ENCODE measurements at regions not wholly inside any gene's neighbourhood (a gene's known extent, or its start where the extent isn't known, plus 50 kb on each side); places are given as distances from the start of the nearest gene placed in this dataset.

- DNase-seq = no peak
Observed at GRCh38 chr18:77601567-77601966, 351.9 kb downstream of the GALR1 start.

- no peak for DNase-seq
Observed at GRCh38 chr18:77607087-77607486, 357.4 kb downstream of the GALR1 start.

- DNase-seq = no peak
Observed at GRCh38 chr18:77608807-77609206, 359.2 kb downstream of the GALR1 start.

GRCh38 chr18:77617694-77618093 is 368.0 kb downstream of the GALR1 start:
- DNase-seq = no peak

DNA sequence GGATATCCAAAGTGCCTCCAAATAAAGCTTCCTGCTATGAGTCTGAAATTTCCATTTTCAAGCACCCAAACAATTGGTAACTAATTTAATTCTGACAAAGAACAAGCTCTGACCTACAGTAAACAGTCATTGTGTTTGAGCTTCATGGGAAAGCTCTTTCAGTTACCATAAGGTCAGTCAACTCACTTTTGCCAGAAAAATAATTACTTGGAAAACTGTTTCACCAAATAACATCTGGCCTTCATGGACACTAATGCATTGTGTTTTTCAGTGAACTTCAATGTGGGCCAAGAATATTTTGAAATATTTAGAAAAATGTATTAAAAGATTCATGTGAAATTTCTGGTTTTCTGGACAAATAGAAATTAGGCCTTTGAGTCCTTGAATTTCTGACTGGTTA is 369.9 kb downstream of the GALR1 start:
- DNase-seq = no peak

GRCh38 chr18:77622009-77622692 is 372.5 kb downstream of the GALR1 start:
- DNase-seq = peak in 1 of 2 donors; percentile 12

DNA sequence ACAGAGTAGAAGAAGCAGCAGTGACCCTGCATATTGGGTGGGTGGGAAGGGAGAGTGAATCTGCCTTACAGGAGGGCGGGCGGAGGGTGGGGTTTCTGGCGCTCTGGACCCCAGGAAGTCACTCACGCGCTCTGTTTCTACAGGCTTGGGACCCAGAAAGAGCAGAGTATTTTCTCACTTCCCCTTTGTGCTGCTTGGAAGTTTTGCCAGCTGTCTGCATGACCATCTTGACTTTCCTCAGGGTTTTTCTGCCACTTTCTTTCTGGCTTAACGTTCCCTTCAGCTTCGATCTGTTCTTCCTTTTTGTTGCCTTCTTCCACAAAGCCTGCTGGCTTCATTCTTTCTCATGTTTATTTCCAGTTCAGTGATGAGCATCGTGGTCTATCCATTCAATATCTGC is 383.1 kb downstream of the GALR1 start:
- no peak for DNase-seq

- no peak for DNase-seq
Observed at GRCh38 chr18:77634494-77634893, 384.8 kb downstream of the GALR1 start.

- no peak for DNase-seq
Observed at GRCh38 chr18:77635451-77635850, 385.8 kb downstream of the GALR1 start.

DNA sequence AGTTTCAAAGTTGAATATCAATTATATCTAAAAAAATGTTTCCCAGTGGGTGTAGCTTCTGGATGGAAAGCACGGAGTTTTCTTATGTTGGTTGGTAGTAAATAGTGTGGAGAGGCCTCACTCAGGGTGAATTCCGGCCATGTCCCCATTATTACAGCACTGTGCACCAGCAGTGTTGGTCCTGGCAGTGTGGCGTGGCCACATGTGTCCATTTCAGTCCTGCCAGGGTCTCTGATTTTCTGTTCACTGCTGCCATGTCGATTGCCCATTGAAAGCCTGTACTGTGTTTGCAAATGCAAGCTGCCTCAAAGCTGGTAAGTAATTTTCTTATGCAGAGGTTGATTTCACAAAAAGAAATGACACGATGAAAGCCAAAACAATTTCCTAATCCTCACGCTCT is 386.2 kb downstream of the GALR1 start:
- DNase-seq = no peak

GRCh38 chr18:77645170-77645872 is 395.7 kb downstream of the GALR1 start:
- DNase-seq = no peak

GRCh38 chr18:77647472-77647871 is 397.8 kb downstream of the GALR1 start:
- no peak for DNase-seq

GRCh38 chr18:77648411-77648810 is 398.8 kb downstream of the GALR1 start:
- DNase-seq = no peak

- DNase-seq = peak; percentile 69 to 74
Observed at GRCh38 chr18:77650799-77651385, 401.2 kb downstream of the GALR1 start.

DNA sequence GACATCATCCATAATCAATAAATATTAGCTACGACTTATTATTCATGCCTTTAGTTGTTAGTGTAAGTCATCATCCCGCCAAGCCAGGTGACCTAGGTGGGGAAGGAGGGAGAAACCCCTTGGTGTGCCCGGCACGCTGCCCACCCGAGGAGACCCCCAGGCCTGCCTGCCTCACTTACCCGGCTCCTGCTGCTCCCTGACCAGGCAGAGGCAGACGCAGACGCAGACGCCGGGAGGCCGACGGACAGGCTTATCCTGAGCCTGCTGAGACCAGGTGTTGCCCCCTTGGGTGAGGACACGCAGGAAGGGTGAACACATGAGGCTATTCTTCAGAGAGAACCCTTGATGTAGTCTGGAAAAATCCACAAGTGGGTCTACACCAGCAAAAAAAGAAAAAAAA is 401.8 kb downstream of the GALR1 start:
- DNase-seq = no peak

DNA sequence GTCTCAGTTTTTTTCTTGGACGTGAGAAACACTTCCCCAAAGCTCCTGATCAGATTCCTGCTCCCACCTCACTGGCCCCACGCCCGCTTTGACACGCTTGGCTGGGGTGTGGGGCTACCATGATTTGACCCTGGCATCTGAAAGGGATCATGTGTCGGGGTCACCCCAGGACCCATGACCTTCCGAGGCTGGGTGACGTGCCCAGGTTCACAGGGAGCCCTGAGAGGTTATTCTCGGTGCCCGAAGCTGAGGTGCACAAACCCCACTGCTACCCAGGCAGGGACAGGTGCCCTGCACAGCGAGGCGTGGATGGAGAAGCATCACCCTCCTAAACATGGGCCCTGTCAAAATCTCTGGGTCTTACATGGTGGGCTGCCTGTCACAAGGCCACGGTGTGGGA is 404.1 kb downstream of the GALR1 start:
- no peak for DNase-seq

- no peak for DNase-seq
Observed at GRCh38 chr18:77654302-77654701, 404.7 kb downstream of the GALR1 start.

DNA sequence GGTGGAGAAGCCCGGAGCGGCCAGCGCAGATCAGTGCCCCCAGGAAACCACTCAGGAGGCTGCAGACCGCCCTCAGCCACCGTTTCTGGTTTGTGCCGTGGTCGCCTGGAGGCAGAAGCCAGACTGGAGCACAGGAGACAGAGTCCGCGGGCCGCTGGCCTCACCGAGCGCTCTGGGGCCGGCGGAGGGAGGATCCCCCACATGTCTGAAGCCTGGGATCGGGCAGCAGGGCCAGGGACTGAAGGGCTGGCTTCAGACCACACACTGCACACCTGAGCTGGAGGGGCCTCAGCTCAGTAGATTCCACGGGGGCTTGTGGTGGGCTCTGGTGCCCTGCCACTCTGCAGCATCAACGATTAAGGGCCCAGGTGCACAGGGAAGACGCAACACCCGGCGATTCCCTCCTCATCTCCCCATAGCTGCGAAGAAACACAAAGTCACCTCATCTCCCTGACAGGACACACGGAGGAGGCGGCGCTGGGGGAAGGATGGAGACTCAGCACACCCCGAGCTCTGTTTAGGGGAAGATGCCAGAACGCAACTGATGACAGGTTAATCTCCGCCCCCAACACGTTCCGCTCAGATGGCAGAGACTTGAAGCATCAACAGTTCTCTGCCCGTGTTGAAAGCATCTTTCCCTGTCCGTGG is 408.1 kb downstream of the GALR1 start:
- no peak for DNase-seq

GRCh38 chr18:77658299-77658662 is 408.6 kb downstream of the GALR1 start:
- DNase-seq = no peak

- DNase-seq = no peak
Observed at GRCh38 chr18:77658751-77659448, 409.3 kb downstream of the GALR1 start.

GRCh38 chr18:77666613-77667012 is 417.0 kb downstream of the GALR1 start:
- no peak for DNase-seq

DNA sequence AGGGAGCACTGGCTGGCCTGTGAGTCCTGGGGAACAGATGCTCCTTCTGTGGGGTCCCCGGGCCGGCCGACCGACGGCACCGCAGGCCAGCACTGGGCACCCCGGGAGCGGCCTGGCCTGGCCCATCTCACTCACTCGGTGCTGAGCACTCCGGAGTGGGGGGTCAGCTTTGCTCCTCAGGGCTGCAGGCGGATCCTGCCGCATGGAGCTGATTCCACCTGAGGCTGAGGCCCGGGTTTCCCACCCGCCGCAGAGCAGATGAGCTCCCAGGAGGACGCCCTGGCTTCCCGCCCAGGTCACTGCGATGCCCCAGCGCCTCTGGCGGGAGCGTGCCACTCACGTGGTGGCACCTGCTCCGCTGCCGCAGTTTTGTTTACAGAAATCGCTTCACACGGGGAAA is 418.6 kb downstream of the GALR1 start:
- no peak for DNase-seq

GRCh38 chr18:77669331-77669730 is 419.7 kb downstream of the GALR1 start:
- no peak for DNase-seq
